Body of pancreas (tissue), 4 donors: ENCODE measurements at regions not wholly inside any gene's neighbourhood (a gene's known extent, or its start where the extent isn't known, plus 50 kb on each side); places are given as distances from the start of the nearest gene placed in this dataset.

Source experiments
- ATAC-seq: fragments of 150-250 bp; one replicate; pipeline ENCODE4 v1.9.1; 2016
- DNase-seq, 4 donors: peaks; one replicate each; pipeline ENCODE4 v3.0.0-alpha.2; 2019
- H3K27ac ChIP-seq, 4 donors: fragments of 200-600 bp; sonication (generic); 1 replicate in 3 of 4; 2 replicates in 1 of 4; pipeline versions ENCODE4 v1.5.1 to v1.6.1; 2016 to 2019; ENCODE audit warnings: mild to moderate bottlenecking in 1 of 4, mixed read lengths in 1 of 4, moderate library complexity in 1 of 4
- H3K27me3 ChIP-seq, 2 donors: fragments of 200-600 bp; sonication (generic); one replicate each; pipeline ENCODE4 v1.6.0; 2016; ENCODE audit warnings: mild to moderate bottlenecking in 1 of 2
- H3K36me3 ChIP-seq, 2 donors: fragments of 200-600 bp; sonication (generic); replicated peaks in 1 of 2; 2 replicates each; pipeline ENCODE4 v1.5.1; 2016; ENCODE audit warnings: low read depth in 2 of 2; ENCODE audit not compliant: insufficient read depth in 1 of 2
- H3K4me1 ChIP-seq: fragments of 200-600 bp; sonication (generic); one replicate; pipeline ENCODE4 v1.6.0; 2016
- H3K4me3 ChIP-seq, 2 donors: fragments of 200-600 bp; sonication (generic); 1 replicate in 1 of 2; 2 replicates in 1 of 2; pipeline ENCODE4 v1.5.1; 2016 to 2019
- H3K9me3 ChIP-seq, 3 donors: fragments of 200-600 bp; sonication (generic); 1 replicate in 2 of 3; 2 replicates in 1 of 3; pipeline ENCODE4 v1.5.1; 2016
- POLR2A ChIP-seq, 3 donors: fragments of 450-650 bp; IDR thresholded peaks; one replicate each; pipeline ENCODE4 v1.6.1; 2016; ENCODE audit warnings: antibody characterized with exemption in 3 of 3, mild to moderate bottlenecking in 2 of 3
- WGBS, 2 donors: methylation state at CpG; one replicate each; pipeline ENCODE4 v1.1.5; 2017; 5-methylcytosine and 5-hydroxymethylcytosine counted together
- intact Hi-C: fragments of 100-400 bp; cut with DNase I; formaldehyde crosslinking; loops from one replicate; pipeline ENCODE4 v1.15.1; 2023
- TF ChIP-seq, protein P1 (sequence below), 7 experiments: fragments of 450-650 bp in 4 of 7; fragments of 200-600 bp in 3 of 7; sonication (generic) in 3 of 7; IDR thresholded peaks; one replicate each; pipeline ENCODE4 v1.5.1; 2016 to 2019; ENCODE audit warnings: antibody characterized with exemption in 7 of 7

DNA sequence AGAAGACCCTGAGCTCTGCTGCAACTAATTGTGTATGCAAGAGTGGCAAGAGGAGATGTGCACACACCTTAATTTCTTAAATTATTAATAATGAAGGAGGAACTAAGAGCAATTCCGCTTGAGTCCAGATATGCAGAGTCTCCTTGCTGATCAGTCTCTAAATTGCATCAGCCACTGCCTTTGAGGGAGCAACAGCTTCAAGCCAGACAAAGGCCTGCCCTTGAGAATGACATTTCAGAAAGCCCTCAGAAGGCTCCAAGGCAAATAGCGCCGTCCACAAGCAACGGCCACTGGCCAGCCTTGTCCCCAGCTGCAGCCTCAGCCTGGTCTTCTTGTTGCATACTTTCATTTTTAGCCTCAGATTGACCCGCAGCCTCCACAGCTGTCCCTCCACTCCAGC, 110.6 kb upstream of the RNF32 start:
- Histone ChIP-seq H3K27me3 (no peaks in the 10 kb centered on the region), H3K36me3 (no peaks in the 10 kb centered on the region), H3K27ac (no peak overlapping the region), H3K4me3 (no peak overlapping the region), H3K9me3 (no peaks in the 10 kb centered on the region), H3K4me1 (peaks cover 12% of the 10 kb centered on the region)
- intact Hi-C loops, result no loop called here
- ATAC-seq (no peak), DNase-seq (no peak)
- no peak for TF ChIP-seq POLR2A (IDR thresholded peaks at IDR 0.05)
- TF ChIP-seq, protein P1, sequence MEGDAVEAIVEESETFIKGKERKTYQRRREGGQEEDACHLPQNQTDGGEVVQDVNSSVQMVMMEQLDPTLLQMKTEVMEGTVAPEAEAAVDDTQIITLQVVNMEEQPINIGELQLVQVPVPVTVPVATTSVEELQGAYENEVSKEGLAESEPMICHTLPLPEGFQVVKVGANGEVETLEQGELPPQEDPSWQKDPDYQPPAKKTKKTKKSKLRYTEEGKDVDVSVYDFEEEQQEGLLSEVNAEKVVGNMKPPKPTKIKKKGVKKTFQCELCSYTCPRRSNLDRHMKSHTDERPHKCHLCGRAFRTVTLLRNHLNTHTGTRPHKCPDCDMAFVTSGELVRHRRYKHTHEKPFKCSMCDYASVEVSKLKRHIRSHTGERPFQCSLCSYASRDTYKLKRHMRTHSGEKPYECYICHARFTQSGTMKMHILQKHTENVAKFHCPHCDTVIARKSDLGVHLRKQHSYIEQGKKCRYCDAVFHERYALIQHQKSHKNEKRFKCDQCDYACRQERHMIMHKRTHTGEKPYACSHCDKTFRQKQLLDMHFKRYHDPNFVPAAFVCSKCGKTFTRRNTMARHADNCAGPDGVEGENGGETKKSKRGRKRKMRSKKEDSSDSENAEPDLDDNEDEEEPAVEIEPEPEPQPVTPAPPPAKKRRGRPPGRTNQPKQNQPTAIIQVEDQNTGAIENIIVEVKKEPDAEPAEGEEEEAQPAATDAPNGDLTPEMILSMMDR (IDR thresholded peaks at IDR 0.05), result no peak
- WGBS, 2 donors, result 88 to 91% methylated on average over 5 of the region's 5 CpGs

DNA sequence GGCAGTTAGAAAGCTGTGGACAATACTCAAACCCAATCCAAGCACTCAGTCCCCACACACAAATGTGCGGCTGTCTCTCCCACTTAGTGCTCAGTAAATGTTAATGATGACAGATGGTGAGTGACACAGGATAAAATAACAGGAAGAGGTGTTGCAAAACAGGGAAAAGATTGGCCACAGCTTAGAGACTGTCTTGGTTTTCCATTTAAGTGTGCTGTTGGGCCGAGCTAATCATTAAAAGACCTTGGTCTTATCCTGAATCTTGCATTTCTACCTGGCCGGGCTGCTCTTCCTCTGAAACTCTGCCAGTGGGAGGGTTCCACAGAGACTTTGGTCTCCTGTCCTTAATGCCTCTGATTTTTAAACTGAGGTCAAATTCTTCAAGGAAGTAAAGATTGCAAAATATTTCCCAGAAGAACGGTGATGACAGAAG, 113.1 kb upstream of the RNF32 start:
- Histone ChIP-seq H3K36me3 (no peaks in the 10 kb centered on the region), H3K27ac (peak overlapping the region in 1 of 4 donors; percentile 17), H3K9me3 (no peaks in the 10 kb centered on the region), H3K4me3 (no peak overlapping the region), H3K27me3 (no peaks in the 10 kb centered on the region), H3K4me1 (peaks cover 12% of the 10 kb centered on the region)
- ATAC-seq, result peak; percentile 69
- peak in 3 of 4 donors; percentile 40 to 52 (median 44) for DNase-seq
- intact Hi-C loops, result no loop called here
- no peak for TF ChIP-seq POLR2A (IDR thresholded peaks at IDR 0.05)
- TF ChIP-seq, protein P1 (IDR thresholded peaks at IDR 0.05), result no peak
- WGBS, 2 donors, result 14 to 19% methylated on average over 4 of the region's 4 CpGs

DNA sequence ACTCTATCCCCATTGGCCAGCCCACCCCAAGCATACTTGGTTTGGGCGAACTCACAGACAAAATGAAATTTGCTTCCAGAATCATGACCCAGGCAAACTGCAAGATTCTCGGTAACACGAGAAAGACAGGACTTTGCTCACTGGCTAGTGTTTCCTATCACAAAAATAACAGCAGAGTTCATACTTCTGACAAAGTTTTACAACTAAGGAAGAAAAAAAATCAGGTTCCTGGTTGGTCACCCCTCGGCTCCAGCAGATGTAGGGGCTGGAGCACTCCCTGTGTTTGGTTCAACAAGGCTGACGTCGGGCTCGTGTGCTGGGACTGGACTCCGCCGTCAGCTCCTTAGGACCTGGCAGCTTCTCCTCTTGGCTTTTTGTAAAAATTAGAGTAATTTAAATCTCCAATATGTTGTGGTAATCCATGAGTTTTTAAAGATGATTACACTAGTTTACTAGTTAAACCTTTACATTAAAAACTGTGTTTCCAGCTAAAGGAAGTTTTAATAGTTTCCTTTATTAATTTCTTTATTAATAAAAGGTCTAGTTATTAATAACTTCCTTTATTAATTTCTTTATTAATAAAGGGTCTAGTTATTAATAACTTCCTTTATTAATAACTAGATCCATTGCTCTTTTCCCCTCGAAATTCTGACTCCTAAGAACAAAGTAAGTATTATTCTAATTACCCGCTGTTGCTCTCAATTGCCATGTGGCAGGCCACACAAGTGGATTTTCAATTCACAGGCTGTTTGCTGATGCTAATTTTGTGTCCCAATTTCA, 115.6 kb upstream of the RNF32 start:
- WGBS, 2 donors, result 84 to 90% methylated on average over 11 of the region's 11 CpGs
- no peaks in the 10 kb centered on the region for H3K27me3 ChIP-seq

DNA sequence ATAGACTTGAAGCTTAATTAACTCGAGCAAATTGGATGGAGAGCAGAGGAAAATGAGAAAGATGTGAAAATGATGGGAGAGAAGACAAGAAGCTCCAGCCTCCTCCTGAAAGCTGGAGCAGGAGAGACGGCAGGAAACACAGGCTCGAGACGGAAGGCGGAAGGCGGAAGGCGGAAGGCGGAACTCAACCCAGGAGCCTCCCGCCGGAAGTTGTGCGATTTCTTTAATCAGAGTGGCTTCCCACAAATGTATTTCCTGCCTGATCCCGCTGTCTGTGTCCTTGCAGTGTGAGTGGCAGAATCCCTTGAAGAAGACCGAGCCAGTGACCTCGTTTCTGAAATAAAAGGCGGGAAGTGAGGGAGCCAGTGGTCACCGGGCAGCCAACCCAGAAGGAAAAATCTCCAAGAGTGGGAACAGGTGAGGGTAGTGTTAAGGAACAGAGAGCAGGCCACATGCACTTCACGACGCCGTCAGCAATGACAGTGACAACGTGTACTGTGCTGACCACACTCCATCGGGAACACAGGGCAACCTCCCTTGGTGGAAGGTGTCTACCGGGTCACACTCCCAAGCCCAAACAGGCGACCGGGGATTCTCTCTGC, 117.0 kb upstream of the RNF32 start:
- ATAC-seq (no peak), DNase-seq (no peak)
- Histone ChIP-seq H3K27me3 (no peaks in the 10 kb centered on the region), H3K4me3 (no peak overlapping the region), H3K36me3 (no peaks in the 10 kb centered on the region), H3K9me3 (no peaks in the 10 kb centered on the region), H3K4me1 (peaks cover 12% of the 10 kb centered on the region), H3K27ac (no peak overlapping the region)
- intact Hi-C loops, result no loop called here
- WGBS, 2 donors, result 81 to 91% methylated on average over 24 of the region's 24 CpGs
- no peak for TF ChIP-seq POLR2A (IDR thresholded peaks at IDR 0.05)
- TF ChIP-seq, protein P1 (IDR thresholded peaks at IDR 0.05), result no peak

More for the DNA sequence above, 115.6 kb upstream of the RNF32 start:
- intact Hi-C loops, result no loop called here
- Histone ChIP-seq H3K9me3 (no peaks in the 10 kb centered on the region), H3K4me3 (no peak overlapping the region), H3K27ac (no peak overlapping the region), H3K36me3 (no peaks in the 10 kb centered on the region), H3K4me1 (peaks cover 12% of the 10 kb centered on the region)
- no peak for ATAC-seq
- no peak for DNase-seq
- TF ChIP-seq POLR2A (IDR thresholded peaks at IDR 0.05), result no peak
- TF ChIP-seq, protein P1 (IDR thresholded peaks at IDR 0.05), result no peak
